GM23338 (cell line): ENCODE measurements at regions not wholly inside any gene's neighbourhood (a gene's known extent, or its start where the extent isn't known, plus 50 kb on each side); places are given as distances from the start of the nearest gene placed in this dataset.

Source experiments
- ATAC-seq: fragments of 200-7000 bp; cut with Tn5 transposase; 3 replicates; pipeline ENCODE4 v1.9.1; 2020
- DNase-seq: peaks from one replicate; pipeline ENCODE4 v3.0.0-alpha.2; 2015; ENCODE audit warnings: low spot score
- H2AFZ ChIP-seq: fragments of 200-600 bp; sonication (generic); 2 replicates; pipeline ENCODE4 v1.8.0; 2016; ENCODE audit warnings: antibody characterized with exemption, mild to moderate bottlenecking, moderate library complexity
- H3F3A ChIP-seq: fragments of 200-600 bp; sonication (generic); replicated peaks from 2 replicates; pipeline ENCODE4 v1.8.0; 2017; ENCODE audit warnings: antibody characterized with exemption, mixed run types, low read depth
- H3K27ac ChIP-seq: fragments of 200-600 bp; sonication (generic); 2 replicates; pipeline ENCODE4 v1.6.1; 2016; ENCODE audit warnings: low read depth
- H3K27me3 ChIP-seq: fragments of 200-600 bp; sonication (generic); 2 replicates; pipeline ENCODE4 v1.8.0; 2016; ENCODE audit warnings: mild to moderate bottlenecking, mixed run types, moderate library complexity; ENCODE audit not compliant: insufficient read depth
- H3K36me3 ChIP-seq: fragments of 200-600 bp; sonication (generic); 2 replicates; pipeline ENCODE4 v1.8.0; 2016; ENCODE audit warnings: mild to moderate bottlenecking; ENCODE audit not compliant: insufficient read depth
- H3K4me1 ChIP-seq: fragments of 200-600 bp; sonication (generic); 2 replicates; pipeline ENCODE4 v1.8.0; 2016; ENCODE audit warnings: mild to moderate bottlenecking, moderate library complexity; ENCODE audit not compliant: insufficient read depth
- H3K4me2 ChIP-seq: fragments of 200-600 bp; sonication (generic); 2 replicates; pipeline ENCODE4 v1.7.1; 2017; ENCODE audit warnings: mixed run types
- H3K4me3 ChIP-seq: fragments of 200-600 bp; sonication (generic); 2 replicates; pipeline ENCODE4 v1.6.1; 2016; ENCODE audit warnings: mixed run types
- H3K79me2 ChIP-seq: fragments of 200-600 bp; sonication (generic); replicated peaks from 2 replicates; pipeline ENCODE4 v1.8.0; 2017; ENCODE audit warnings: mild to moderate bottlenecking; ENCODE audit not compliant: insufficient read depth
- H3K9me2 ChIP-seq: fragments of 200-600 bp; sonication (generic); 2 replicates; pipeline ENCODE4 v1.8.0; 2017; ENCODE audit not compliant: insufficient read depth
- H4K20me1 ChIP-seq: fragments of 200-600 bp; sonication (generic); replicated peaks from 2 replicates; pipeline ENCODE4 v1.8.0; 2017; ENCODE audit warnings: mild to moderate bottlenecking; ENCODE audit not compliant: insufficient read depth
- H3K27ac Mint-ChIP-seq: 2 replicates; pipeline ENCODE4 v1.8.0; 2020; ENCODE audit warnings: inconsistent platforms, mild to moderate bottlenecking, moderate library complexity, mixed read lengths
- H3K27me3 Mint-ChIP-seq: 3 replicates; pipeline ENCODE4 v1.8.0; 2022; ENCODE audit warnings: low read depth, mild to moderate bottlenecking, moderate library complexity, mixed read lengths, inconsistent platforms; ENCODE audit not compliant: insufficient read depth, poor library complexity
- H3K36me3 Mint-ChIP-seq: 3 replicates; pipeline ENCODE4 v1.8.0; 2021; ENCODE audit warnings: low read depth, mild to moderate bottlenecking, inconsistent platforms, moderate library complexity, mixed read lengths
- H3K4me1 Mint-ChIP-seq: 3 replicates; pipeline ENCODE4 v1.8.0; 2020; ENCODE audit warnings: mild to moderate bottlenecking, inconsistent platforms, mixed read lengths
- H3K4me3 Mint-ChIP-seq: 3 replicates; pipeline ENCODE4 v1.8.0; 2021; ENCODE audit warnings: moderate library complexity, mild to moderate bottlenecking, inconsistent platforms, mixed read lengths
- H3K9me3 Mint-ChIP-seq: 3 replicates; pipeline ENCODE4 v1.8.0; 2020; ENCODE audit warnings: moderate library complexity, mild to moderate bottlenecking, inconsistent platforms, mixed read lengths
- CREB1 ChIP-seq: fragments of 250-450 bp; sonication (Bioruptor Pico); IDR thresholded peaks from 2 replicates; pipeline ENCODE4 v1.5.0; 2020; ENCODE audit warnings: low read depth, mild to moderate bottlenecking, moderate library complexity
- ETS1 ChIP-seq: IDR thresholded peaks from 2 replicates; pipeline ENCODE4 v1.6.1; 2016; ENCODE audit warnings: antibody characterized with exemption
- EZH2 ChIP-seq: fragments of 200-600 bp; sonication (generic); IDR thresholded peaks from one replicate; pipeline ENCODE4 v1.8.0; 2017; ENCODE audit warnings: antibody characterized with exemption, mild to moderate bottlenecking, low read depth; ENCODE audit not compliant: unreplicated experiment
- EZH2phosphoT487 ChIP-seq: fragments of 200-600 bp; sonication (generic); IDR thresholded peaks from one replicate; pipeline ENCODE4 v1.8.1; 2018; ENCODE audit warnings: antibody characterized with exemption; ENCODE audit not compliant: unreplicated experiment
- JUNB ChIP-seq: IDR thresholded peaks from one replicate; pipeline ENCODE4 v1.6.1; 2016; ENCODE audit warnings: antibody characterized with exemption; ENCODE audit not compliant: unreplicated experiment
- NANOG ChIP-seq: IDR thresholded peaks from 2 replicates; pipeline ENCODE4 v1.6.1; 2016; ENCODE audit warnings: antibody characterized with exemption, borderline replicate concordance
- POLR2AphosphoS5 ChIP-seq: IDR thresholded peaks from 2 replicates; pipeline ENCODE4 v1.6.1; 2016; ENCODE audit warnings: antibody characterized with exemption, low read depth
- STAT1 ChIP-seq: IDR thresholded peaks from one replicate; pipeline ENCODE4 v1.6.1; 2016; ENCODE audit warnings: antibody characterized with exemption; ENCODE audit not compliant: unreplicated experiment
- ZNF114 ChIP-seq: fragments of 250-450 bp; sonication (Bioruptor Pico); IDR thresholded peaks from 2 replicates; pipeline ENCODE4 v1.5.0; 2020; ENCODE audit warnings: mild to moderate bottlenecking, moderate library complexity
- ZNF331 ChIP-seq: fragments of 250-450 bp; sonication (Bioruptor Pico); IDR thresholded peaks from 2 replicates; pipeline ENCODE4 v1.5.0; 2020; ENCODE audit warnings: low read depth, mild to moderate bottlenecking, moderate library complexity
- TF ChIP-seq, protein P1 (sequence below): IDR thresholded peaks from one replicate; pipeline ENCODE4 v1.6.1; 2018; ENCODE audit warnings: antibody characterized with exemption; ENCODE audit not compliant: unreplicated experiment
- TF ChIP-seq, protein P2 (sequence below): fragments of 250-450 bp; sonication (Bioruptor Pico); IDR thresholded peaks from 2 replicates; pipeline ENCODE4 v1.5.0; 2020; ENCODE audit warnings: mild to moderate bottlenecking, moderate library complexity
- TF ChIP-seq, protein P3 (sequence below), 2 experiments: fragments of 200-600 bp in 1 of 2; sonication (generic) in 1 of 2; conservative IDR thresholded peaks; 2 replicates each; pipeline versions ENCODE4 v1.5.1 to v1.6.1; 2016 to 2017; ENCODE audit warnings: antibody characterized with exemption in 2 of 2, low read depth in 2 of 2, mild to moderate bottlenecking in 2 of 2, moderate library complexity in 1 of 2

DNA sequence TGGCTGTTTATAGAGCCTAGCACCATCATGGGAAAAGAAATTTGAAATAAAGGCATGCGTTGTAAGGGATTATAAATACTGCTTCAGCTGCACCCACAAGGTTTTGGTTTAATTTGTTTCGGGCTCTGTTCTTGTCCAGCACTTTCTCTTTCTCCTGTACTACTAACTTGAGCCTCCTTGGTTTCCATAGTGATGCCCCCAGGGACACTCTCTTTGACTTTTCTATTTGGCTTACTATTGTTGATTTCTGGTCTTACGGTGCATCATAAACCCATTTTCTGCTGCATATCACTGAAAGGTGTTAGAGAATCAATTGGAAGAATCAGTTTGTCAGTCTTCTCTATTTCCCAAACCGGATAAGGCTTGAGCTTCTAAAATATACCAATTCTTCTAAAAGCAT lies 1674.3 kb upstream of the RAG2 start (continued):
- TF ChIP-seq JUNB: no peak
- no peak for TF ChIP-seq POLR2AphosphoS5

GRCh38 chr11:38266691-38267090 lies 1668.7 kb upstream of the RAG2 start:
- Histone ChIP-seq H3K36me3 (no peaks in the 10 kb centered on the region), H3K9me2 (0 out of 2 replicates have a peak, but pooled peaks cover 5% of the 10 kb centered on the region), H3K27me3 (no peaks in the 10 kb centered on the region), H4K20me1 (no peaks in the 10 kb centered on the region), H3K4me1 (no peaks in the 10 kb centered on the region), H3K79me2 (no peaks in the 10 kb centered on the region), H2AFZ (no peak overlapping the region), H3F3A (no peaks in the 10 kb centered on the region), H3K4me3 (no peak overlapping the region), H3K27ac (no peak overlapping the region), H3K4me2 (no peak overlapping the region)
- Mint-ChIP-seq H3K27me3 (no peaks in the 10 kb centered on the region), H3K4me3 (no peak overlapping the region), H3K9me3 (peaks cover 32% of the 10 kb centered on the region), H3K27ac (no peak overlapping the region), H3K4me1 (peaks cover 2% of the 10 kb centered on the region; the same call in 1 of the 3 replicates), H3K36me3 (peaks cover 31% of the 10 kb centered on the region)
- TF ChIP-seq, protein P1, sequence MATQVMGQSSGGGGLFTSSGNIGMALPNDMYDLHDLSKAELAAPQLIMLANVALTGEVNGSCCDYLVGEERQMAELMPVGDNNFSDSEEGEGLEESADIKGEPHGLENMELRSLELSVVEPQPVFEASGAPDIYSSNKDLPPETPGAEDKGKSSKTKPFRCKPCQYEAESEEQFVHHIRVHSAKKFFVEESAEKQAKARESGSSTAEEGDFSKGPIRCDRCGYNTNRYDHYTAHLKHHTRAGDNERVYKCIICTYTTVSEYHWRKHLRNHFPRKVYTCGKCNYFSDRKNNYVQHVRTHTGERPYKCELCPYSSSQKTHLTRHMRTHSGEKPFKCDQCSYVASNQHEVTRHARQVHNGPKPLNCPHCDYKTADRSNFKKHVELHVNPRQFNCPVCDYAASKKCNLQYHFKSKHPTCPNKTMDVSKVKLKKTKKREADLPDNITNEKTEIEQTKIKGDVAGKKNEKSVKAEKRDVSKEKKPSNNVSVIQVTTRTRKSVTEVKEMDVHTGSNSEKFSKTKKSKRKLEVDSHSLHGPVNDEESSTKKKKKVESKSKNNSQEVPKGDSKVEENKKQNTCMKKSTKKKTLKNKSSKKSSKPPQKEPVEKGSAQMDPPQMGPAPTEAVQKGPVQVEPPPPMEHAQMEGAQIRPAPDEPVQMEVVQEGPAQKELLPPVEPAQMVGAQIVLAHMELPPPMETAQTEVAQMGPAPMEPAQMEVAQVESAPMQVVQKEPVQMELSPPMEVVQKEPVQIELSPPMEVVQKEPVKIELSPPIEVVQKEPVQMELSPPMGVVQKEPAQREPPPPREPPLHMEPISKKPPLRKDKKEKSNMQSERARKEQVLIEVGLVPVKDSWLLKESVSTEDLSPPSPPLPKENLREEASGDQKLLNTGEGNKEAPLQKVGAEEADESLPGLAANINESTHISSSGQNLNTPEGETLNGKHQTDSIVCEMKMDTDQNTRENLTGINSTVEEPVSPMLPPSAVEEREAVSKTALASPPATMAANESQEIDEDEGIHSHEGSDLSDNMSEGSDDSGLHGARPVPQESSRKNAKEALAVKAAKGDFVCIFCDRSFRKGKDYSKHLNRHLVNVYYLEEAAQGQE: no peak
- no peak for TF ChIP-seq JUNB
- no peak for TF ChIP-seq ZNF114 (CRISPR knock-in tag)
- no peak for TF ChIP-seq EZH2
- no peak for TF ChIP-seq ETS1
- TF ChIP-seq CREB1 (CRISPR knock-in tag): no peak
- TF ChIP-seq NANOG: no peak
- TF ChIP-seq, protein P2, sequence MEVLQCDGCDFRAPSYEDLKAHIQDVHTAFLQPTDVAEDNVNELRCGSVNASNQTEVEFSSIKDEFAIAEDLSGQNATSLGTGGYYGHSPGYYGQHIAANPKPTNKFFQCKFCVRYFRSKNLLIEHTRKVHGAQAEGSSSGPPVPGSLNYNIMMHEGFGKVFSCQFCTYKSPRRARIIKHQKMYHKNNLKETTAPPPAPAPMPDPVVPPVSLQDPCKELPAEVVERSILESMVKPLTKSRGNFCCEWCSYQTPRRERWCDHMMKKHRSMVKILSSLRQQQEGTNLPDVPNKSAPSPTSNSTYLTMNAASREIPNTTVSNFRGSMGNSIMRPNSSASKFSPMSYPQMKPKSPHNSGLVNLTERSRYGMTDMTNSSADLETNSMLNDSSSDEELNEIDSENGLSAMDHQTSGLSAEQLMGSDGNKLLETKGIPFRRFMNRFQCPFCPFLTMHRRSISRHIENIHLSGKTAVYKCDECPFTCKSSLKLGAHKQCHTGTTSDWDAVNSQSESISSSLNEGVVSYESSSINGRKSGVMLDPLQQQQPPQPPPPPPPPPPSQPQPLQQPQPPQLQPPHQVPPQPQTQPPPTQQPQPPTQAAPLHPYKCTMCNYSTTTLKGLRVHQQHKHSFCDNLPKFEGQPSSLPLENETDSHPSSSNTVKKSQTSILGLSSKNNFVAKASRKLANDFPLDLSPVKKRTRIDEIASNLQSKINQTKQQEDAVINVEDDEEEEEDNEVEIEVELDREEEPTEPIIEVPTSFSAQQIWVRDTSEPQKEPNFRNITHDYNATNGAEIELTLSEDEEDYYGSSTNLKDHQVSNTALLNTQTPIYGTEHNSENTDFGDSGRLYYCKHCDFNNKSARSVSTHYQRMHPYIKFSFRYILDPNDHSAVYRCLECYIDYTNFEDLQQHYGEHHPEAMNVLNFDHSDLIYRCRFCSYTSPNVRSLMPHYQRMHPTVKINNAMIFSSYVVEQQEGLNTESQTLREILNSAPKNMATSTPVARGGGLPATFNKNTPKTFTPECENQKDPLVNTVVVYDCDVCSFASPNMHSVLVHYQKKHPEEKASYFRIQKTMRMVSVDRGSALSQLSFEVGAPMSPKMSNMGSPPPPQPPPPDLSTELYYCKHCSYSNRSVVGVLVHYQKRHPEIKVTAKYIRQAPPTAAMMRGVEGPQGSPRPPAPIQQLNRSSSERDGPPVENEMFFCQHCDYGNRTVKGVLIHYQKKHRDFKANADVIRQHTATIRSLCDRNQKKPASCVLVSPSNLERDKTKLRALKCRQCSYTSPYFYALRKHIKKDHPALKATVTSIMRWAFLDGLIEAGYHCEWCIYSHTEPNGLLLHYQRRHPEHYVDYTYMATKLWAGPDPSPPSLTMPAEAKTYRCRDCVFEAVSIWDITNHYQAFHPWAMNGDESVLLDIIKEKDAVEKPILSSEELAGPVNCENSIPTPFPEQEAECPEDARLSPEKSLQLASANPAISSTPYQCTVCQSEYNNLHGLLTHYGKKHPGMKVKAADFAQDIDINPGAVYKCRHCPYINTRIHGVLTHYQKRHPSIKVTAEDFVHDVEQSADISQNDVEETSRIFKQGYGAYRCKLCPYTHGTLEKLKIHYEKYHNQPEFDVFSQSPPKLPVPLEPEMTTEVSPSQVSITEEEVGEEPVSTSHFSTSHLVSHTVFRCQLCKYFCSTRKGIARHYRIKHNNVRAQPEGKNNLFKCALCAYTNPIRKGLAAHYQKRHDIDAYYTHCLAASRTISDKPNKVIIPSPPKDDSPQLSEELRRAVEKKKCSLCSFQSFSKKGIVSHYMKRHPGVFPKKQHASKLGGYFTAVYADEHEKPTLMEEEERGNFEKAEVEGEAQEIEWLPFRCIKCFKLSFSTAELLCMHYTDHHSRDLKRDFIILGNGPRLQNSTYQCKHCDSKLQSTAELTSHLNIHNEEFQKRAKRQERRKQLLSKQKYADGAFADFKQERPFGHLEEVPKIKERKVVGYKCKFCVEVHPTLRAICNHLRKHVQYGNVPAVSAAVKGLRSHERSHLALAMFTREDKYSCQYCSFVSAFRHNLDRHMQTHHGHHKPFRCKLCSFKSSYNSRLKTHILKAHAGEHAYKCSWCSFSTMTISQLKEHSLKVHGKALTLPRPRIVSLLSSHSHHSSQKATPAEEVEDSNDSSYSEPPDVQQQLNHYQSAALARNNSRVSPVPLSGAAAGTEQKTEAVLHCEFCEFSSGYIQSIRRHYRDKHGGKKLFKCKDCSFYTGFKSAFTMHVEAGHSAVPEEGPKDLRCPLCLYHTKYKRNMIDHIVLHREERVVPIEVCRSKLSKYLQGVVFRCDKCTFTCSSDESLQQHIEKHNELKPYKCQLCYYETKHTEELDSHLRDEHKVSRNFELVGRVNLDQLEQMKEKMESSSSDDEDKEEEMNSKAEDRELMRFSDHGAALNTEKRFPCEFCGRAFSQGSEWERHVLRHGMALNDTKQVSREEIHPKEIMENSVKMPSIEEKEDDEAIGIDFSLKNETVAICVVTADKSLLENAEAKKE: no peak
- TF ChIP-seq, protein P3, sequence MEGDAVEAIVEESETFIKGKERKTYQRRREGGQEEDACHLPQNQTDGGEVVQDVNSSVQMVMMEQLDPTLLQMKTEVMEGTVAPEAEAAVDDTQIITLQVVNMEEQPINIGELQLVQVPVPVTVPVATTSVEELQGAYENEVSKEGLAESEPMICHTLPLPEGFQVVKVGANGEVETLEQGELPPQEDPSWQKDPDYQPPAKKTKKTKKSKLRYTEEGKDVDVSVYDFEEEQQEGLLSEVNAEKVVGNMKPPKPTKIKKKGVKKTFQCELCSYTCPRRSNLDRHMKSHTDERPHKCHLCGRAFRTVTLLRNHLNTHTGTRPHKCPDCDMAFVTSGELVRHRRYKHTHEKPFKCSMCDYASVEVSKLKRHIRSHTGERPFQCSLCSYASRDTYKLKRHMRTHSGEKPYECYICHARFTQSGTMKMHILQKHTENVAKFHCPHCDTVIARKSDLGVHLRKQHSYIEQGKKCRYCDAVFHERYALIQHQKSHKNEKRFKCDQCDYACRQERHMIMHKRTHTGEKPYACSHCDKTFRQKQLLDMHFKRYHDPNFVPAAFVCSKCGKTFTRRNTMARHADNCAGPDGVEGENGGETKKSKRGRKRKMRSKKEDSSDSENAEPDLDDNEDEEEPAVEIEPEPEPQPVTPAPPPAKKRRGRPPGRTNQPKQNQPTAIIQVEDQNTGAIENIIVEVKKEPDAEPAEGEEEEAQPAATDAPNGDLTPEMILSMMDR (conservative IDR thresholded peaks at IDR 0.05; ENCODE audit: low read depth in 2 of 2): no peak
- no peak for TF ChIP-seq EZH2phosphoT487
- no peak for TF ChIP-seq ZNF331 (CRISPR knock-in tag)
- TF ChIP-seq STAT1: no peak
- TF ChIP-seq POLR2AphosphoS5: no peak
- DNase-seq (no peak), ATAC-seq (no peak)
